ENCODE measurements at regions not wholly inside any gene's neighbourhood (a gene's known extent, or its start where the extent isn't known, plus 50 kb on each side); places are given as distances from the start of the nearest gene placed in this dataset.

GRCh38 chr3:88460369-88460768 lies 310.6 kb downstream of the C3orf38 start:
- no peaks in the 10 kb centered on the region for H3K79me1 ChIP-seq (ENCODE audit: low read depth in 1 of 2, low read length in 2 of 2)
- H4K20me1 ChIP-seq (ENCODE audit: insufficient read depth, low read length), result no peaks in the 10 kb centered on the region
- DNase-seq, result no peak
- no peaks in the 10 kb centered on the region for H3K36me3 ChIP-seq (ENCODE audit: control insufficient read depth, insufficient read depth, low read length)
- POLR2A ChIA-PET (ENCODE audit: unreplicated experiment), result no interaction called here
- no peak for ATAC-seq (ENCODE audit: low read depth)
- H3K4me1 ChIP-seq (ENCODE audit: control insufficient read depth, insufficient read depth, low read length), result no peaks in the 10 kb centered on the region
- no peak overlapping the region for H3K4ac ChIP-seq (ENCODE audit: low read depth, low read length)
- no peak overlapping the region for H4K91ac ChIP-seq (ENCODE audit: insufficient read depth, low read depth, low read length)
- H3K4me3 ChIP-seq (ENCODE audit: insufficient read depth, low read depth, low read length), result no peak overlapping the region
- no TSS peak for BruUV-seq (replicated peaks)
- no peak overlapping the region for H3K18ac ChIP-seq (ENCODE audit: low read depth, low read length)
- TF ChIP-seq MAFK (IDR thresholded peaks at IDR 0.05; ENCODE audit: low read depth, low read length) (peak; percentile 61), CTCF (conservative IDR thresholded peaks at IDR 0.05; ENCODE audit: low read depth, low read length) (no peak)
- H2AK5ac ChIP-seq (ENCODE audit: low read depth, low read length), result no peak overlapping the region
- H2BK120ac ChIP-seq (ENCODE audit: low read depth, low read length), result no peak overlapping the region
- no peak overlapping the region for H4K5ac ChIP-seq (ENCODE audit: low read depth, low read length)
- no peak overlapping the region for H2BK20ac ChIP-seq (ENCODE audit: low read depth, low read length)
- H3K27ac ChIP-seq (ENCODE audit: insufficient read depth, low read length), result no peak overlapping the region
- H2AFZ ChIP-seq (replicated peaks; ENCODE audit: low read length, poor library complexity), result no peak overlapping the region
- dilution Hi-C loops (cut with HindIII; ENCODE audit: low sequenced_read_pairs, unreplicated experiment) (no loop called here), in situ Hi-C loops (cut with MboI; ENCODE audit: low sequenced_read_pairs) (no loop called here), intact Hi-C loops (cut with micrococcal nuclease) (no loop called here)
- H3K4me2 ChIP-seq (ENCODE audit: low read depth, low read length), result no peak overlapping the region
- H3K14ac ChIP-seq (replicated peaks; ENCODE audit: low read depth, low read length), result no peak overlapping the region
- H2BK15ac ChIP-seq (ENCODE audit: low read depth, low read length), result no peak overlapping the region
- H3K9me3 ChIP-seq (ENCODE audit: control insufficient read depth, insufficient read depth, low read length), result no peaks in the 10 kb centered on the region
- H4K8ac ChIP-seq (ENCODE audit: low read depth in 2 of 2, low read length in 2 of 2), result no peak overlapping the region
- no peaks in the 10 kb centered on the region for H3K27me3 ChIP-seq (ENCODE audit: control insufficient read depth, insufficient read depth, low read length)
- H2BK5ac ChIP-seq (ENCODE audit: low read depth, low read length, poor library complexity, severe bottlenecking), result no peak overlapping the region
- no peak overlapping the region for H3K9ac ChIP-seq (ENCODE audit: low read depth, low read length)
- no peak overlapping the region for H3K56ac ChIP-seq (ENCODE audit: extremely low read depth, insufficient read depth, low read length)
- H3K9me1 ChIP-seq (ENCODE audit: insufficient read depth, low read length), result no peaks in the 10 kb centered on the region
- CTCF ChIA-PET, result no interaction called here
- H2AK9ac ChIP-seq (replicated peaks; ENCODE audit: low read depth, low read length, poor library complexity), result no peak overlapping the region
- no CpG with 5 or more reads among the region's 3 CpGs for WGBS, 2 experiments (ENCODE audit: extremely low coverage in 2 of 2, insufficient read length in 1 of 2)
- H3K23ac ChIP-seq (ENCODE audit: low read depth, low read length), result no peak overlapping the region

Measured in IMR-90 (cell line).